Iris pigment epithelial cell (primary cell): ENCODE measurements at regions not wholly inside any gene's neighbourhood (a gene's known extent, or its start where the extent isn't known, plus 50 kb on each side); places are given as distances from the start of the nearest gene placed in this dataset.
"Not testable (repeated sequence)": the region's sequence is repeated elsewhere in the genome, so short reads cannot be mapped to it uniquely, and the experiment has no call there.

Source experiments
- DNase-seq: peaks from one replicate; pipeline ENCODE4 v3.0.0-alpha.2; 2011; ENCODE audit warnings: low read depth

DNA sequence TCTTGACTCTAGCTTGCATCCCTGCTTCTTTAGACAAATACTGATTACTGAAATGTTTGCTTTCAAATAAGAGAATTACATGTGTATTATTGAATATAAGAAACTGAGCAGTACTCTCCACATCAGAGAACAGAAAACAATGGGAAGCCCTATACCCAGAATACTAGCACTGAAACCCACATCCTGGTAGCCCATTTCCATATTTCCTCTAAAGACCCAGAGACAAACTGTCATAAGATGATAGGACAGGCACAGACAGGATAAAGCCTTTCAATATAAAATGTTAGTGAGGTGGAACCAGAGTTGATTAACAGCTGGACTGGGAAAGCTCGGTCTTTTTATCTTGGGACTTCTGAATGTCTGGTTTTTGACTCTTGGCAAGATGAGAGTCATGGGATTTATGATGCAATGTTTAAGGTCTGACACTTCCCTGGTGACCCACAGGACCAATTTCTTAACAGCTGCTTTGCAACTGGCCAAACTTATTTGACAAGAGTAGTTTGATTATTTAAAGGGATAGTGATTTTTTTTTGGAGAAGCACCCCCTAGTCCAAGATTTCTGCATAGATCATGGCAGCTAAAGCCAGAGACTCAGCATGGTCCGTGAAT is 166.9 kb upstream of the ATXN7L3B start:
- no peak for DNase-seq

DNA sequence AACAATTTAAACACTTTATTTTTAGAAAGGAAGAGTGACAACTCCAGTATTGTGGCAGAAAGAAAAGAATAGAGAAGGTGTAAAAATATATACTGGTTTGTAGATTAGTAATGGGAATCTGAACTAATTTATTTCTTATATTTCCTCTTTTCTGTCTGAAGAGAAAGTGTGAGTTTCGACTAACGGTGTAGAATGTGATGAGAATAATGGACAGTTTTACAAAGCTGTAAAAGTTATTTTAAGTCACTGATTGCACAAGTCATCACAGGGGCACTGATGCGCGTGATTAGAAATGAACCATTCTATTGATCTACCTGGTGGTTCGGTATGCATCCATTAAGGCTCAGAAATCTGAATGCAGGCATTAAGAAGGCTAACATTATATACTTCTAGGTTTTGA is 158.5 kb upstream of the ATXN7L3B start:
- DNase-seq = no peak

DNA sequence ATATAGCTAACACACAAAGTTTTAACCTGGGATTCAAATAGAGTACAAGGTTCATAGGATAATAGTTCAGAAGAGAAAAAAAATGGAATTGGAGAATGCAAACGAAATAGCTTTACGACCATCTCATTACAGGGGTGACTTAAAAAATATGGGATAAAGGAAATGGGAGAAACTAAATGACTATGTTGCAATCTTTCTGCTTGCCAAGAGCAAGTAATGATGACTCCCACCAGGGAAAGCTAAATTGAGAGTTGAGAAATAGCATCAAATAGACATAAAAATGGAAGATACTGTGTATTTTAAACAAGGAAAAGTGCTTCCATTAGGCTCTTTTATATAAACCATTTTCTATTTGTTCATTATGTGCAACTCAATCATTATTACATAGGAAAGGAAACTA is 155.7 kb upstream of the ATXN7L3B start:
- DNase-seq = no peak

DNA sequence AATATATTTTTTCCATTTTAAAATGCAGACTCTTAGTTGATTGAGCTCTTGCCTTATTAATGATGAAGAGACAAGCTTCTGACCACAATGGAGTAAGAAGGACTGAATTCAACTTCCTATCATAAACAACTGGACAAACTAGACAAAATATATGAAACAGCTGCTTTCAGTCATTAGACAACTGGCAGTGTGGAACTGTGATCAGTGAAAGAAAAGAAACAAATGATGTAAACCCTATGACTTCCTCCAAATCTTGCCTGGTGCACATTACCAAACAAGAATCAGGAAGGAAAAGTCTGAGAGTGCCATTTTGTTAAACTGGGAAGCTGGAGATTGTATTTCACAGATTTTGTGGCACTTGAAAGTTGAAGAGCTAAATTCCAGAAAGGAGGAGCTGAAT is 154.7 kb upstream of the ATXN7L3B start:
- DNase-seq = no peak

DNA sequence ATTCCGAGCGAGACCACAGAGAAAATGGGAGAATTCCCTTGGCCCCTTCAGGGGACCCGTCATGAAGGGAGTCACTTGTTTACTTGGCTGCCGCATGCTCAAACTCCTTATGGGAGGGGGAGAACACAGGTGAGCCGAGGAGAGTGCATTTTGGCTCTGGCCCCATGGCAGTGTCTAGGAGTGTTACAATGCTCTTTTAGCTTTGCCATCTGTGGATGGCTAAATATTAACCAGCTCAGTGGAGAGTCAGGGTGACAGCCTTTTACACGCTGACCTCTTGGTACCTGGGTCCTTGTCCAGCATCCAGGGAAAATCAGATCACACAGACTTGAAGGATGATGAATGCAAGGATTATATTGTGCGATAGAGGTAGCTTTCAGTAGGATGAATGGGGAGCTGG is 146.4 kb upstream of the ATXN7L3B start:
- DNase-seq = no peak

DNA sequence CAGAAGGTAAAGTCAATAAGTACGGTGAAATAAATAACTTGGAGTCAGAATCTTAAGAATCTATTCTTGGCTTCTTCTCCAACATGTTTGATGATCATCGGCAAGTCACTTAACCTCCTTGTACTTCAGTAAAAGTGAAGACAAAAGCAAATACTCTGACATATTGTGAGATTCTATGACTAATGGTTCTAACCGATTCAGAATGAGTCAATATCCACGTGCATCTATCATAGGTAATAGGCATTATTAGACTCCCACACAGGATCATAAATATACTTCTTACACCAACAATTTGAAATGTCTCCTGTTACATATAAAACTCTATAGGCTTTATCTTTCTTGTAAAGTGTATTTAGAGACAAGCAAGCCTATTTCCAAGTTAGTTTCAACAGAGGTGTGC is 144.4 kb upstream of the ATXN7L3B start:
- peak; percentile 1 for DNase-seq

DNA sequence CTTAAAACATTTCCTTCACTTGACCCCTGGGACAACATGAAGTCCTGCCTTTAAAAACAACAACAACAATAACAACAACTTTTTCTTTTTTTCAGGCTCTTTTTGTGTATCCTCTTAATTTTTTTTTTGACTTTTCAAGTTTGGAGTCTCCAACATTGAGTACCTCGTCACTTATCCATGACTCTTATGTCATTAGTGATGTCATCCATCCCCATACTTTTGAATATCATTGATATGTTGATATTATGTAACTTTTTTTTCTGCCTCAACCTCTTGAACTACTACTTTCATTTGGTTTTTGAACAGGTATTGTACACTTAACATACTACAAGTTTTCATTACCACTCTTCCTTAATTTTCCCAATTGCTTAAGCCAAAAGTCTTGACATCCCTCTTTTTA is 143.0 kb upstream of the ATXN7L3B start:
- DNase-seq = no peak

DNA sequence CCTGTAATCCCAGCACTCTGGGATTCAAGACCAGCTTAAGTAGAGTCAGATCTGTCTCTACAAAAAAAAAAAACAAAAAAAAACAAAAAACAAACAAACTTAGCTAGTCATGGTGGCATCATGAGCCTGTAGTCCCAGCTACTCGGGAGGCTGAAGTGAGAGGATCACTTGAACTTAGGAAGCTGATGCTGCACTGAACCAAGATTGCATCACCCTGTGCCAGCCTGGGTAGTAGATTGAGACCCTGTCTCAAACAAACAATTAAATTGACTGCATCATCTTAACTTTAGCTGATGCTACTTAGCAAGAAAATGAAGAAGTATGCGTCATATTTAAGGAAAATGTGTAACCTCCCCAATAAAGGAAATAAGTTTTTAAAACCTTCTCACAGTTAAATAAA is 136.6 kb upstream of the ATXN7L3B start:
- DNase-seq = no peak

DNA sequence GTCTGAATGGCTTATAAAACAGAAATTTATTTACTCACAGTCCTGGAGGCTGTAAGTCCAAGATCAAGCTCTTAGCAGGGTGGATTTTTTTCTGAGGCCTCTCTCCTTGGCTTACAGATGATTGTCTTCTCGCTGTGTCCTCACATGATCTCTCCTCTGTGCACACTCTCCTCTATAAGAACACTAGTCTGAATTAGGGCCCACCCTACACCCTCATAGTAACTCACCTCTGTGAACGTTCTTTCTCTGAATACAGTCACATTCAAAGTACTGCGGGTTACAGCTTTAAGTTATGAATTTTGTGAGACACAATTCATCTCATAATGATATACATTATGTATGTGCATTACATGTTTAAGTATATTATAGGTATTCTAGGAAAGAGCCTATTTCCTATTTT is 135.7 kb upstream of the ATXN7L3B start:
- DNase-seq = no peak

DNA sequence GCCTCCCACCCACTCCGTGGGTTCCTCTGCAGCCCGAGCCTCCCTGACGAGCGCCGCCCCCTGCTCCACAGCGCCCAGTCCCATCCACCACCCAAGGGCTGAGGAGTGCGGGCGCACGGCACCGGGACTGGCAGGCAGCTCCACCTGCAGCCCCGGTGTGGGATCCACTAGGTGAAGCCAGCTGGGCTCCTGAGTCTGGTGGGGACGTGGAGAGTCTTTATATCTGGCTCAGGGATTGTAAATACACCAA is 134.5 kb upstream of the ATXN7L3B start:
- DNase-seq = not testable (repeated sequence)

DNA sequence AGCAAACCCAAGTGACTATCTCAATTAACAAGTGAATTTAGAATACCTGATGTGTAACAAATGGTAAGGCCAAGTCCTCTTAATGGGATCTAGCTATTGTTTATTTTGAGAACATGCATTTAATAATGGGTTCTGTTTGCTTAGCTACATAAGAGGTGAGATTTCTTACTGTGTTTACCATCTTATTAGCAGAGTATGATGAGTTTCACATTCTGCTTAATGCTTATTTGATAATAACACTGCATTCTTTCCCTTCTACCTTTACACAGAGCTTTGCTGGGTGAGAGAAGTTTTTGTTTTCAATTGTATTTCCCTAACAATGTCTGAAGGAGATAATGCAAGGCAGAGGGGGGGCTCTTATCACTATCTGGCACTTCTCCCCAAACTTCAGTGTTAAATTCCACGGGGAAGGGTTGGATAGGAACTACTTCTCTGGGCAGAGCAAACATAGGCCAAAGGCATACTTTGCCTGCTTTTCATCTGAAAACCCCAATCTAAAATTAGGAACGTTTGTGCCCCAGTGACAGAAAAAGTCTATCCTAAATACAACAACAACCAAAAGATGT is 129.0 kb upstream of the ATXN7L3B start:
- DNase-seq = no peak

DNA sequence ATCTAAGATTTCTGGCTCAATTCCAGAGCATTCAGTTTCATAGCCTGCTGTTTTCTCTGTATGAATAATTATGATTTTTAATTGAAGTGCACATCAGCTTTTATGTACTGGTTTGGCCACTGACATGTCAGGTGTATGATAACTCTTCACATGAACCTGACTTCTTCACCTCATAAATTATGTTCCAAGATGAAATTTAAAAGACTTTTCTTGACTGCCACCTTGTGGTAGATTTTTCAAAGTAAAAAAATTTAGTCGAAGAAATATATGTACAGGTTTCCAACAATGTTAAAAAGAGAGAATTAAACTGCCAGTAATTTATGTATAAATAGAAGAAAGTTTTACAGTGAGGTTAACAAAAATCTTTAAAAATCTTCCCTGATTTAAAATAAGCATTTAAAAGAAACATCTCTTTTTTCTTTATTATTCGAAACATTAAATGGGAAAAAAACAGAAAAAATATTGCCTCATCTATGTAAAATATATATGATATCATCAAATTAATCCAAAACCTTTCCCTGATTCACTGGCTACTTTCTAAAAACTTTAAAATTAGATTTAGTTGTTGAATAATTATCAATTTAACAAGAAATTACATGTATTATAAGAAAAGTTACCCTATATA is 124.9 kb upstream of the ATXN7L3B start:
- DNase-seq = peak; percentile 10

DNA sequence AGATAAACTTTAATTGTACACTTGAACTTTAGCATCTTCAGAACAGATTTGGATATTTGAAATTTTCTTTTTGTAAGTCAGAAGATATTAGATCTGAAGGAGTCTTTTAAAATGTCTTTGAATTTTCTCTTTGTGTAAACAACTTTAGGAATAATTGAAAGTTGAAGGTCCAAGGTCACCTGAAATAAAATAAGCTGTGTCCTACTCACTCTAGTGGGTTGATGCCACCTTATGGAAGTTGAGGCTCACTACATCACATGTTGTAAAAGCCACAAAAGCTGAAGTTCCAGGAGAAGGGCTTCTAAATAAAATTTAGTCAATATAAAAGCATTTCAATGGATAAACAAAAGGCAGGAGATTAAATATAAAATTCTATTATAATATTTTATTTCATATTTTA is 122.0 kb upstream of the ATXN7L3B start:
- DNase-seq = peak; percentile 36

DNA sequence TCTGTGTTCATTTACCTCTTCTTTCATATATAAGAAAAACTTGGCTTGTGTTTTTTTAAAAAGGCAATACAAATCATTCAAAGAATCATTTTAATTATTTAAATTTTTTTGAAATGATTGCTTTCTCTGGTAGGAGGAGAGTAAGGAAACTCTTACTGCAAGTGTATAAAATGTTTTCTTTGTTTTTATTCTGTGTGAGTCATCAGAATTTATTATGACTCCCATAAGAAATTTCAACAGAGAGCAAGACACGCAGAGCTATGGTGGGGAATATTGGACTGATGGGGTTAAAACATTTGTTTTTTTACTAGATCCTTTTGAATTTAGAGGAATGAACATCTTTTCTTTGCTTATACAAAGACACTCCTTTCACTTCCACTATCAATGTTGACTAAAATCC is 119.1 kb upstream of the ATXN7L3B start:
- DNase-seq = peak; percentile 8

DNA sequence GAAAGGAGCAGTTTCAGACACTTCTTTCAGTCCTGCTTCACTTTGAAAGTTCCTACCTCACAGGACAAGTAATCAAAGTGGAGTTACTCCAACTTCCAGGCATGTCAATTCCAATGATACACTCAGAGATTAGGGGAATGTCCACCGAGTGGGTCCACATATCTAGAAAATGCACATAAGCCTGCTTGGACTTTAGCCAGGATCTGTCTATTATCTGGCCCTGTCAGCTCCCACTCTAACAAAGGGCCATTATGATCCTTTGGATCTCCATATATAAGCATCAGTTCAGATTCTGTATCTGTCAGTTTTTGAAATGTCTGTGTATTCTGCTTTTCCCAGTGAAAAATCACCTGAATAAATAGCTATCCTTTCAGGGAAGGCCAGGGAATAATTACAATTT is 112.9 kb upstream of the ATXN7L3B start:
- DNase-seq = no peak

DNA sequence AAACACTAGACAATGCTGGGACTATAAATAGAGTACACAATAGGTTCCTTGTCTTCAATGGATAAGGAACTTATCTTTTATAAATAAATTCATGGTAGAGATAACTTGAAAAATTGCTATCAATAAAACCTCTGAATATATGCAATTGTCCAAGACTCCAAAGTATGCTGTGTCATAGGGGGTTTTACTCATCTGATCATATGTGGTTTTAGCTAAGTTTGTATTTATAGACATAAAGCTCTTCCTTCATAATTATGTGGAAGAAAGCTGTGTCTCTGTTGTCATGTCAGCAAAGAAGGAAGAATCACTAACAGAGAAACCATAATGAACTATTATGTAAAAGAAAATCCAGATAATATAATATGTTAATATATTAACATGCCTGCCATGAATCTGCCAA is 111.5 kb upstream of the ATXN7L3B start:
- DNase-seq = no peak

DNA sequence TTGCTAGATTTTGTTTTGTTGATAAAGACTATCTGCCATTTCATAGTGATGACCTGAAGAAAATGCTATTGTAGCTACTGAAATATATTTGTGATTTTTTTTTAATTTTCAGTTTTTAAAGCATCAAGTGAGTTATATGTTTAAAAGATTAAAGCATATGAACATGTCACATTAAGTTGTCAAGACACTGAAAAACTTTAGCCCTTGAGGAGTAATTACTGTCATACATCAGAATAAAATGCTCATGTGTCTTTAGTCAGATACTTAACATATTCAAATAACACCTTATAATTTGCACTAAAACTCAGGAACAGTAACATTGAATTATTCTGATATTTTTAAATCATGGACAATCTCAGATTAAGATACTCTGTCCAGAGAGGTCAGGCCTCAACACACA is 108.1 kb upstream of the ATXN7L3B start:
- no peak for DNase-seq

DNA sequence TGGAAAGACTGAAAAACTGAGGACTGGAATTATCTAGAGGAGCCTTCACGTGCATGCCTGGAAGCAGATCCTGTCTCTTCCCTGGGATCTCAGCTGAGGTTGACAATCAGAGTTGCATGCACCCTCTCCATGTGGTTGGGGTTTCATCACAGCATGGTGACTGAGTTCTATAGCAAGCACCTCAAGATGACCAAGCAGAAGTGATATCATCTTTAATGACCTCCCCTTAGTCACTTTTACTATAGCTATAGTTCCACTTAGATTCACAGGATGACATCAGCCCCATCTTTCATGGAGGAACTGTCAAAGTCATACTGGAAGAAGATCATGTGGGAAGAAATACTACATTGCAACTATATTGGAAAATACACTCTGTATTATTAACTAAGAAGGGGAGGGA is 105.8 kb upstream of the ATXN7L3B start:
- DNase-seq = no peak

DNA sequence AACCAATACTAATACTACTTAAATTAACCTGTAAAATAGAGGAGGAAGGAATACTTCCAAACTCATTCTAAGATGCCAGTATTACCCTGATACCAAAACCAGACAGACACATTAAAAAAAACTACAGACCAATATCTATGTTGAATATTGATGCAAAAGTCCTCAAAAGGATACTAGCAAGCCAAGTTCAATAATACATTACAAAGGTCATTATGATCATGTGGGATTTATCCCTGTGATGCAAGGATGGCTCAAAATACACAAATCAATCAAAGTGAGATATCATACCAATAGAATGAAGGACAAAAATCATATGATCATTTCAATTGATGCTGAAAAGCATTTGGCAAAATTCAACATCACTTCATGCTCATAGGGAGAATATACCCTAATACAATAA is 97.2 kb upstream of the ATXN7L3B start:
- no peak for DNase-seq

DNA sequence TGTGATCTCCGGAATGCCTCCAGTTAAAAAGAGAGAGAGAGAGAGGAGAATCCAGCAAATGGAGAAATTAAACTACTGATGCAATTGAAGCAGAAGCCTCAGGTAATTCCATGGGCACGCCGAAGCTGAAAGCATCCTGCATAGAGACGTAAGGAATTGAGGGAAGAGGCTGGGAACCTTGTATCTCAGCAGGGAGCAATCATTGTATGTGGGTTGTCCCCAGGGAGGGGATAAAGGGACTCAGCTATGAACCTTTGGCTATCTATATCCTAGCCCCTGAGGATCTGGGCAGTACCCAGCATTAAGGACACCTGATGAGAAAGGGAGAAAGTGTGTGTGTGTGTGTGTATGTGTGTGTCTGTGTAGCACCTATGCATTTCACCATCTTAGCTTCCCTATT is 95.8 kb upstream of the ATXN7L3B start:
- no peak for DNase-seq

DNA sequence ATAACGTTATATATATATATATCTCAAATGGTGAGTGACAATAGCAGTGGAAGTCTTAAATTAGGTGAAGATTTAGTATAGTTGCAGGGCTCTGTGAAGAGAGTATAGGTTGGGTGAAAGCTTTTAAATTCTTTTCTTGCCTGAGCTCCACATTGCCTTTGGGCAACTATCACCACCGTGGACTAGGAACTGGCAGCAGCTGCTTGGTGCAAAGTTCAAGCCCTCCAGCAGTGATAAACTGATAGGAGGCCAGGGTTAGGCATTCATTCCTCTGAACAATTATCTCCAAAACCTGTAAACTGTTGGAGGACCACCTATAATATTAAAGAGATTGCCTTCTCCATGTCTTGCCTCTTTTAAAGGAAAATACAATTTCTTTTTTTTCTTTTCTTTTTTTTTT is 91.2 kb upstream of the ATXN7L3B start:
- no peak for DNase-seq

DNA sequence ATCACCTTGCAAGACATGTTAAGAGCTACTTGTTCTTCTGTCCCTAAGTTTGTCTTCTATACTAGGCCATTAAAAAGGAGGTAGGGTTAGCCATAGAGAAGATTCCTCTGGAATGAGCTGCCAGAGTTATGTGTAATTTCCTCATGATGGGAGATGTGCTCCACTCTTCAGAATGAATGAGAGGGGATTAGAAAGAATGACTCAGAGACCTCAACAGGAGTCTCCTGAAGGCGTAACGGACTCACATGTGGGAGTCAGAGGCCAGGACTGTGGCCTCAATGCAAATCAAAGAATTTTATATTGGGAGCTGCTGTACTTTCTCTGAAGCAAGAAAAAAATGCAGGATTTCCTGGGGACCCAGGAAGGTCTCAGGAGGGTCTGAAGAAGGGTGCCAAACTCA is 87.8 kb upstream of the ATXN7L3B start:
- DNase-seq = peak; percentile 94

DNA sequence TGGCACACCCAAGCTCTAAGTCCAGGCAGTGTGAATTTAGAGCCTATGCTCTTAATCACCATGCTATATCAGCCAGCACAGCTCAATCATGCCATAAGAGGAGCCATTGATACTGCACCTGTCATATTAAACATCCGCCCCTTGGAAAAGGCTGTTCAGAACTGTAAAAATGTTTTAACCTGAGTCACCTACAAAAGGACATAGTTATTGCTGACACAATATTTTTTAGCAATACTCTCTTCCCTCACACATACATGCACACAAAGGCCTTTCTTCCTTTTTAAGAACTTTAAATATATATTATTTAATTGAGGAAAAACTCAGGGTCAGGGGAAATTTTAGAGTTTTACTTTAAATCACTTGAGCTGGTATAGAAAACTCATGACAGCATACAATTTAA is 83.5 kb upstream of the ATXN7L3B start:
- no peak for DNase-seq

DNA sequence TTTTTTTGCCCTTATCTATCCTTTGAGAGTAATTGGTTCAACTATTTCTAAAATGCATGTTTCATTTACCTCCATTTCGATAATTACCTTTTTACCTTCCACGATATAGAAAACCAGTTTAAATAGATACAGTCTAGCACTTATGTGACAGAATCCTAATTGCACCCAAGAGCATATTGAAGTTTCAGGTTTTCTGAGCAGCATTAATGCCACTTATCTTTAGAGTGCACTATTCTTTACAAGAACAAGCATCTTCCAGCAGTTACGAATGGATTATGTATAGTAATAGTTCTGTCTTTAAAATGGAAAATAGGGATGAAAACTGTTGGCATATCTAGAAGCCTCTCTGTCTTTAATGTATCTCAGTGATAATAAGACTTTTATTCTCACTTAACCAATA is 82.2 kb upstream of the ATXN7L3B start:
- no peak for DNase-seq
